PC-9 (cell line): ENCODE measurements at regions not wholly inside any gene's neighbourhood (a gene's known extent, or its start where the extent isn't known, plus 50 kb on each side); places are given as distances from the start of the nearest gene placed in this dataset.

Source experiments
- EZH2 ChIP-seq: fragments of 200-600 bp; sonication (generic); IDR thresholded peaks from 2 replicates; pipeline ENCODE4 v1.8.0; 2017; ENCODE audit warnings: antibody characterized with exemption, low read depth
- TF ChIP-seq, protein P1 (sequence below): fragments of 200-600 bp; sonication (generic); conservative IDR thresholded peaks from 2 replicates; pipeline ENCODE4 v1.6.1; 2017; ENCODE audit warnings: mixed run types, antibody characterized with exemption, mild to moderate bottlenecking, moderate library complexity

DNA sequence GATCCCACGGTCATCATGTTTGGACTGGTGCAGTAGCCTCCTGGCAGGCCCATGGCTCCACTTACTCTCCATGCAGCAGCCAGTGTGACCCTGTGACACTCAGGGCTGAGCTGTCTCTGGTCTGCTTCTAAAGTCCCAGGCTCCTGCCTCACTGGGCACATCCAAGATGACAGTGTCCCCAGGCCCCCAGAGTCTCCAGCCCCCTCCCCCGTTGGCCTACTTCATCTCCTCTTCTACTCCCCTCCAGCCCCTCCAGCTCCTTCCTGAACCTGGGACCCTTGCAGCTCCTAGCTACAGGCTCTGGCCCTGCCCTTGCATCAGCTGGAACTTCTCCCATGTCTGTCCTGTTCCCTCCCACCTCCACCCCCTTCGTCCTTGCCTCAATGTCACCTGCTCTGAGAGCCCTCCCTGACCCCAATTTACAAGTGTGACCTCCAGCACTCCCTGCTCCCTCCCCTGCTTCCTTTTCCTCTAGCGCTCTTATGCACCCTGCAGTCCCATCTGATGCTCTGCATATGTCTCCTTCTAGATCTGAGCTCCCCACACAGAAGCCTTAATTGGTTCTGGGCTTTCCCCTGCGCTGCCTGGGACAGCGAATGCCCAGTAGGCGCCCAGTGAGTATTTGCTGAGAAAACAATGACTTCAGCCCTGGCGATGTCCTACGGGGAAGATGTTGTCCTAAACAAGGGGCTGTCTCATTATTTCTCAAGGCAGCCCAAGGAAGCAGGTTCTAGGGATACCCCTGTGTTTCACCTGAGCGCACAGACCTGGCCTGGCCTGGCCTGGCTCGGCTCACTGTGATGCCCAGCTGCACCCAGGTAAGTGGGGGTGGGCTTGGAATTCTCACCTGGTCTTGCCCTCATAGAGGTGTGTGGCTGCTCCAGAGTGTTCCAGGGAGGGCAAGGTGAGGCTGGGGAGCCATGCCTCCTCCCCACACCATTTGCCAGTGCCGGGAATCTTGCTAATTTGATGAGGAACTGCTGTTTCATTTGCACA, 600.6 kb downstream of the PTPRU start:
- TF ChIP-seq, protein P1, sequence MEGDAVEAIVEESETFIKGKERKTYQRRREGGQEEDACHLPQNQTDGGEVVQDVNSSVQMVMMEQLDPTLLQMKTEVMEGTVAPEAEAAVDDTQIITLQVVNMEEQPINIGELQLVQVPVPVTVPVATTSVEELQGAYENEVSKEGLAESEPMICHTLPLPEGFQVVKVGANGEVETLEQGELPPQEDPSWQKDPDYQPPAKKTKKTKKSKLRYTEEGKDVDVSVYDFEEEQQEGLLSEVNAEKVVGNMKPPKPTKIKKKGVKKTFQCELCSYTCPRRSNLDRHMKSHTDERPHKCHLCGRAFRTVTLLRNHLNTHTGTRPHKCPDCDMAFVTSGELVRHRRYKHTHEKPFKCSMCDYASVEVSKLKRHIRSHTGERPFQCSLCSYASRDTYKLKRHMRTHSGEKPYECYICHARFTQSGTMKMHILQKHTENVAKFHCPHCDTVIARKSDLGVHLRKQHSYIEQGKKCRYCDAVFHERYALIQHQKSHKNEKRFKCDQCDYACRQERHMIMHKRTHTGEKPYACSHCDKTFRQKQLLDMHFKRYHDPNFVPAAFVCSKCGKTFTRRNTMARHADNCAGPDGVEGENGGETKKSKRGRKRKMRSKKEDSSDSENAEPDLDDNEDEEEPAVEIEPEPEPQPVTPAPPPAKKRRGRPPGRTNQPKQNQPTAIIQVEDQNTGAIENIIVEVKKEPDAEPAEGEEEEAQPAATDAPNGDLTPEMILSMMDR: no peak
- no peak for TF ChIP-seq EZH2
